WTC11 (cell line): ENCODE measurements at regions not wholly inside any gene's neighbourhood (a gene's known extent, or its start where the extent isn't known, plus 50 kb on each side); places are given as distances from the start of the nearest gene placed in this dataset.

ENCODE experiments used
- ATAC-seq: fragments of 200-7000 bp; cut with Tn5 transposase; 2 replicates; pipeline ENCODE4 v1.10.0; 2021; ENCODE audit warnings: mild to moderate bottlenecking, moderate library complexity
- CTCF ChIA-PET: fragments of 300-600 bp; sonication (Branson Sonifier 250); formaldehyde crosslinking; loops from one replicate; lab custom pipeline; 2021; ENCODE audit warnings: antibody characterized with exemption; lab: Charles Lee
- POLR2A ChIA-PET: fragments of 350-600 bp; sonication (Branson Sonifier 250); formaldehyde crosslinking; loops from one replicate; lab custom pipeline; 2021; ENCODE audit warnings: antibody characterized with exemption; lab: Charles Lee
- DNase-seq: peaks from one replicate; pipeline ENCODE4 v3.0.0; 2021; ENCODE audit warnings: low spot score
- H3K27ac Mint-ChIP-seq: 2 replicates; pipeline ENCODE4 v1.8.0; 2021; ENCODE audit warnings: mixed read lengths
- H3K27me3 Mint-ChIP-seq: 2 replicates; pipeline ENCODE4 v1.8.0; 2021; ENCODE audit warnings: low read depth, mild to moderate bottlenecking, moderate library complexity, mixed read lengths
- H3K36me3 Mint-ChIP-seq: 2 replicates; pipeline ENCODE4 v1.8.0; 2021; ENCODE audit warnings: mixed read lengths
- H3K4me1 Mint-ChIP-seq: 2 replicates; pipeline ENCODE4 v1.8.0; 2022; ENCODE audit warnings: mixed read lengths
- H3K4me3 Mint-ChIP-seq: 2 replicates; pipeline ENCODE4 v1.8.0; 2021; ENCODE audit warnings: mild to moderate bottlenecking, moderate library complexity, mixed read lengths
- H3K9me3 Mint-ChIP-seq: 2 replicates; pipeline ENCODE4 v1.8.0; 2021; ENCODE audit warnings: mixed read lengths
- ATF1 ChIP-seq: sonication (generic); formaldehyde crosslinking; IDR thresholded peaks from 2 replicates; pipeline ENCODE4 v1.8.1; 2023; ENCODE audit warnings: mild to moderate bottlenecking, moderate library complexity, missing genetic modification reagents
- CDX4 ChIP-seq: fragments of 250-450 bp; sonication (Bioruptor Pico); IDR thresholded peaks from 2 replicates; pipeline ENCODE4 v1.9.0; 2021; ENCODE audit warnings: moderate library complexity, mild to moderate bottlenecking, inconsistent platforms, borderline replicate concordance
- EMX1 ChIP-seq: fragments of 250-450 bp; sonication (Bioruptor Pico); IDR thresholded peaks from 2 replicates; pipeline ENCODE4 v1.8.0; 2021; ENCODE audit warnings: mild to moderate bottlenecking
- ESRRA ChIP-seq: sonication (generic); formaldehyde crosslinking; IDR thresholded peaks from 2 replicates; pipeline ENCODE4 v1.8.1; 2022; ENCODE audit warnings: mild to moderate bottlenecking, missing genetic modification reagents, borderline replicate concordance
- ETV6 ChIP-seq: sonication (generic); formaldehyde crosslinking; IDR thresholded peaks from 2 replicates; pipeline ENCODE4 v1.8.1; 2022; ENCODE audit warnings: mild to moderate bottlenecking, missing genetic modification reagents
- FOXP1 ChIP-seq: sonication (generic); formaldehyde crosslinking; IDR thresholded peaks from 2 replicates; pipeline ENCODE4 v1.8.0; 2022; ENCODE audit warnings: missing genetic modification reagents, mild to moderate bottlenecking, moderate library complexity, borderline replicate concordance
- HMGXB4 ChIP-seq: sonication (generic); formaldehyde crosslinking; IDR thresholded peaks from 2 replicates; pipeline ENCODE4 v1.8.1; 2023; ENCODE audit warnings: mild to moderate bottlenecking, moderate library complexity, missing genetic modification reagents
- NFATC4 ChIP-seq: fragments of 250-450 bp; sonication (Bioruptor Pico); IDR thresholded peaks from 2 replicates; pipeline ENCODE4 v1.9.0; 2021; ENCODE audit warnings: mild to moderate bottlenecking
- OVOL2 ChIP-seq: fragments of 250-450 bp; sonication (Bioruptor Pico); IDR thresholded peaks from 2 replicates; pipeline ENCODE4 v1.9.0; 2021; ENCODE audit warnings: mild to moderate bottlenecking, borderline replicate concordance
- SMAD4 ChIP-seq: sonication (generic); formaldehyde crosslinking; IDR thresholded peaks from 2 replicates; pipeline ENCODE4 v1.8.0; 2022; ENCODE audit warnings: mild to moderate bottlenecking, missing genetic modification reagents
- TEAD1 ChIP-seq: sonication (generic); formaldehyde crosslinking; IDR thresholded peaks from 2 replicates; pipeline ENCODE4 v1.8.0; 2022; ENCODE audit warnings: mild to moderate bottlenecking, missing genetic modification reagents
- USF2 ChIP-seq: sonication (generic); formaldehyde crosslinking; IDR thresholded peaks from 2 replicates; pipeline ENCODE4 v1.8.1; 2023; ENCODE audit warnings: mild to moderate bottlenecking, missing genetic modification reagents, moderate library complexity
- ZBTB21 ChIP-seq: sonication (generic); formaldehyde crosslinking; IDR thresholded peaks from 2 replicates; pipeline ENCODE4 v1.8.1; 2023; ENCODE audit warnings: mild to moderate bottlenecking, missing genetic modification reagents, borderline replicate concordance
- ZNF121 ChIP-seq: sonication (generic); formaldehyde crosslinking; IDR thresholded peaks from 2 replicates; pipeline ENCODE4 v1.8.0; 2023; ENCODE audit warnings: missing genetic modification reagents
- ZNF219 ChIP-seq: sonication (generic); formaldehyde crosslinking; IDR thresholded peaks from 2 replicates; pipeline ENCODE4 v1.8.0; 2023; ENCODE audit warnings: missing genetic modification reagents, mild to moderate bottlenecking, borderline replicate concordance
- ZNF263 ChIP-seq: sonication (generic); formaldehyde crosslinking; IDR thresholded peaks from 2 replicates; pipeline ENCODE4 v1.8.1; 2022; ENCODE audit warnings: low read depth, mild to moderate bottlenecking, moderate library complexity, missing genetic modification reagents
- ZNF317 ChIP-seq: sonication (generic); formaldehyde crosslinking; IDR thresholded peaks from 2 replicates; pipeline ENCODE4 v1.8.1; 2023; ENCODE audit warnings: low read depth, mild to moderate bottlenecking, moderate library complexity, missing genetic modification reagents, borderline replicate concordance
- ZNF416 ChIP-seq: fragments of 250-450 bp; sonication (Bioruptor Pico); IDR thresholded peaks from 2 replicates; pipeline ENCODE4 v1.9.0; 2021; ENCODE audit warnings: mild to moderate bottlenecking, inconsistent platforms
- ZNF512 ChIP-seq: sonication (generic); formaldehyde crosslinking; IDR thresholded peaks from 2 replicates; pipeline ENCODE4 v1.8.1; 2022; ENCODE audit warnings: missing genetic modification reagents, borderline replicate concordance
- ZNF532 ChIP-seq: fragments of 250-450 bp; sonication (Bioruptor Pico); IDR thresholded peaks from 2 replicates; pipeline ENCODE4 v1.9.0; 2021; ENCODE audit warnings: mild to moderate bottlenecking, borderline replicate concordance
- ZNF671 ChIP-seq: fragments of 250-450 bp; sonication (Bioruptor Pico); IDR thresholded peaks from 2 replicates; pipeline ENCODE4 v1.8.0; 2021; ENCODE audit warnings: mild to moderate bottlenecking

- TF ChIP-seq ZNF512 (CRISPR knock-in tag) (no peak), ETV6 (no peak), ZBTB21 (no peak)
Observed at GRCh38 chr4:31678356-31678755, 958.2 kb downstream of the PCDH7 start (continued).

- H3K9me3 Mint-ChIP-seq: no peaks in the 10 kb centered on the region
- POLR2A ChIA-PET: no interaction called here
- H3K4me3 Mint-ChIP-seq: no peak overlapping the region
- no peaks in the 10 kb centered on the region for H3K4me1 Mint-ChIP-seq
- H3K36me3 Mint-ChIP-seq: no peaks in the 10 kb centered on the region
- TF ChIP-seq FOXP1 (no peak), OVOL2 (no peak), ZNF532 (CRISPR knock-in tag) (no peak), USF2 (CRISPR knock-in tag) (no peak), ATF1 (CRISPR knock-in tag) (no peak), NFATC4 (no peak), HMGXB4 (CRISPR knock-in tag) (no peak), ZNF263 (CRISPR knock-in tag) (no peak), EMX1 (no peak), CDX4 (CRISPR knock-in tag) (no peak), ZNF219 (CRISPR knock-in tag) (no peak), ESRRA (CRISPR knock-in tag) (no peak), TEAD1 (CRISPR knock-in tag) (no peak), ZNF317 (CRISPR knock-in tag) (no peak), ZNF416 (CRISPR knock-in tag) (no peak), ZNF121 (CRISPR knock-in tag) (no peak), ZNF671 (no peak), SMAD4 (CRISPR knock-in tag) (no peak)
- no peaks in the 10 kb centered on the region for H3K27me3 Mint-ChIP-seq
- DNase-seq: no peak
- no peak for ATAC-seq
- no peak overlapping the region for H3K27ac Mint-ChIP-seq
- CTCF ChIA-PET: interaction anchor here (1.2 kb wide), 1 partner anchor 8 kb away, joined by 5 read pairs; no protein-coding TSS in a partner anchor
Observed at GRCh38 chr4:31682796-31683195, 962.6 kb downstream of the PCDH7 start.
